Activated effector memory CD4-positive, alpha-beta T cell treated with Interleukin-2 at 50 U/mL for 16 hours (primary cell): ENCODE measurements at regions not wholly inside any gene's neighbourhood (a gene's known extent, or its start where the extent isn't known, plus 50 kb on each side); places are given as distances from the start of the nearest gene placed in this dataset.
A peak's percentile ranks its signal among the peaks of the same experiment; 100 is the strongest.

Source experiments
- DNase-seq: peaks from one replicate; pipeline ENCODE4 v3.0.0-alpha.2; 2020

GRCh38 chr3:107992976-107993684 is 97.7 kb downstream of the CD47 start:
- no peak for DNase-seq

GRCh38 chr3:107990926-107991325 is 99.9 kb downstream of the CD47 start:
- no peak for DNase-seq

GRCh38 chr3:107990433-107990832 is 100.4 kb downstream of the CD47 start:
- DNase-seq, result no peak

GRCh38 chr3:107989661-107990060 is 101.2 kb downstream of the CD47 start:
- DNase-seq, result no peak

- DNase-seq, result peak; percentile 29
These were observed 102.2 kb downstream of the CD47 start for GRCh38 chr3:107988460-107989175.

GRCh38 chr3:107987036-107987939 is 103.5 kb downstream of the CD47 start:
- no peak for DNase-seq

- DNase-seq, result no peak
These were observed 104.3 kb downstream of the CD47 start for GRCh38 chr3:107986505-107986904.

DNA sequence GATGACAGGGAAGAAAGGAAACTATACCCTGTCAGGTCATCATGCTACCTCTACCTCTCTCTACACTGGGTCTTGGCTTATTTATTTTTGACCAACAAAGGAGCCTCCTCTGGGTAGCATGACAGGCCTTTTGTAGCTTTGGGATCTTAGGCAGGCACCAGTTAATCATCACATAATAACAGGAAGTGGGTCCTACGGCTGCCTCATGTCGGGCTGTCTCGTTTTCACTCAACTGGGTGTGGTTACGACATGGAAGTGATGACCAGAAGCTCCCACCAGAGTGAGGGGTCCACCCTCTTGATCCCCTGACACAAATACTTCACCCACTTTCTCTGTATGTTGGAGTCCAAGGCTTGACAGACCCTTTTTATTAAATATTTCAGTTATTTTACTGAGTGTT is 105.3 kb downstream of the CD47 start:
- peak; percentile 16 for DNase-seq

GRCh38 chr3:107983247-107983646 is 107.6 kb downstream of the CD47 start:
- DNase-seq, result no peak

DNA sequence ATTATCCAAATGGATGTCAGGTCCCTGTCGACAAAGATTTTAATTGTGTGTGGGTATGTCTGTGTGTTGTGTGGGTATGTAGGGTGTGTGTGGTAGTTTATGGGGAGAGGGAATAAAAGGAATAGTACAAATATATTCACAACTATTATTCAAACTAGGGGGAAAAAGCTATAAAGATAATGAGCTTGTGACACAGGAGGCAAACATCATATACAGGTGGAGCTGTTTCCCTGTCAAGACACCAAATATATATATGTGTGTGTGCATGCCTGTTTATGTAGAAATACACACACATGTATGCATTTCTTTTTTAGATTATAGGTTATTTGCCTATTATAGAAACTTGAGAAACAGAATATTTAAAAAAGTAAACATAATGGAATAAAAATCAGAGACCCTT is 108.7 kb downstream of the CD47 start:
- DNase-seq, result no peak

DNA sequence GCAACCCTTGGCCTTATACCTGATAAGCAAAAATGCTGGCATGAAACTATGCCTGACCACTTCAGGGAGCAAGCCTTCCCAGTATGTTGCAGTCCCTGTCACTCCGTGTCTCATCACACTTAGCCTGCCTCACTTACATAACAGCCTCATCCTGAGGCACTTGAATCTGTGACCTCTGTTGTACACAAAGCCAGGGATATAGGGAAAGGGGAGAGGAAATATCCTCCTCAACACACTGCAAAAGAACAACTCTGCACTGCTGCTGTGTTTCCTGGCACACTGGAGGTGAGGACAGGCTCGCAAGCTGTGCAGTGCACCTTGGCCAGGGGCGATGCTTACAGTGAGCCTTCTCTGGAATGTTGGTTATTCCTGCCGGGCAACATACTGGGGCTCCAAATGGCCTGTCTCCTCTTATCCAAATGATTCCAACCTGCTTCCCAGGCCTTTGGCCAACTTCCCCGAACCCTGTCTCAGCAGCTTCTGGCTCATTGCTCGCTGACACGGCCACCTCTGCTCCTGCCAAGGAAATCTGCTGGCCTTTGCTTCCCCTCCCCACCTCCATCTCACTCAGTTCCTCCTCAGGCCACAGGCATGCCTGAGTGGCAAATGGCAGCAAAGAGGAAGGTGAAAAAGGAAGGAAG is 109.2 kb downstream of the CD47 start:
- DNase-seq, result no peak

- no peak for DNase-seq
These were observed 111.3 kb downstream of the CD47 start for GRCh38 chr3:107979538-107979937.

GRCh38 chr3:107978131-107979055 is 112.4 kb downstream of the CD47 start:
- no peak for DNase-seq

- no peak for DNase-seq
These were observed 113.4 kb downstream of the CD47 start for GRCh38 chr3:107977221-107978130.

GRCh38 chr3:107976202-107976800 is 114.5 kb downstream of the CD47 start:
- no peak for DNase-seq

GRCh38 chr3:107975529-107976201 is 115.2 kb downstream of the CD47 start:
- DNase-seq, result no peak

DNA sequence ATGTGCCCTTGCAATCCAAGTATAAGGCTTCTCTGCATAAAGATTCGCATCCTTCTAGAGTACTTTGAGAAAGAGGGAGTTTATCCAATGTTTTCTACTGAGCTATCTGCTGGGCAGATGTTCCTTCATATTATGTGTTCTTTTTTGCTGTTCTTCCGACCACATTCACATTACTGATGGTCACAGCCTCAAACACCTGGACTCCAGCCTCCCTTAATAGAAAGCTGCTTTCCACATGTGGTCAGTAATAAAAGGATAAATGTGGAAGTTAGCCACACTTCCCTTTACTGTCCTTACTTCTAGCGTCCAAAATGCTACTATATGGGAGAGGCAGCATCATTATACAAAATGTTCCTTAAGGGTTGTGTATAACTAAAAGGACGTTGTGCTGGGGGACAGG is 116.9 kb downstream of the CD47 start:
- DNase-seq, result no peak

GRCh38 chr3:107973152-107973551 is 117.7 kb downstream of the CD47 start:
- no peak for DNase-seq

- no peak for DNase-seq
These were observed 119.7 kb downstream of the CD47 start for GRCh38 chr3:107970993-107971580.
